Head of caudate nucleus (tissue), 42 donors: ENCODE measurements at regions not wholly inside any gene's neighbourhood (a gene's known extent, or its start where the extent isn't known, plus 50 kb on each side); places are given as distances from the start of the nearest gene placed in this dataset.

Experiments
- DNase-seq, 42 donors: peaks; one replicate each; pipeline versions ENCODE4 v3.0.0 to v3.0.0-alpha.2; 2020 to 2021; ENCODE audit warnings: mixed read lengths in 7 of 42
- intact Hi-C: fragments of 100-400 bp; cut with DNase I; formaldehyde crosslinking; loops from one replicate; pipeline ENCODE4 v1.15.0; 2022

DNA sequence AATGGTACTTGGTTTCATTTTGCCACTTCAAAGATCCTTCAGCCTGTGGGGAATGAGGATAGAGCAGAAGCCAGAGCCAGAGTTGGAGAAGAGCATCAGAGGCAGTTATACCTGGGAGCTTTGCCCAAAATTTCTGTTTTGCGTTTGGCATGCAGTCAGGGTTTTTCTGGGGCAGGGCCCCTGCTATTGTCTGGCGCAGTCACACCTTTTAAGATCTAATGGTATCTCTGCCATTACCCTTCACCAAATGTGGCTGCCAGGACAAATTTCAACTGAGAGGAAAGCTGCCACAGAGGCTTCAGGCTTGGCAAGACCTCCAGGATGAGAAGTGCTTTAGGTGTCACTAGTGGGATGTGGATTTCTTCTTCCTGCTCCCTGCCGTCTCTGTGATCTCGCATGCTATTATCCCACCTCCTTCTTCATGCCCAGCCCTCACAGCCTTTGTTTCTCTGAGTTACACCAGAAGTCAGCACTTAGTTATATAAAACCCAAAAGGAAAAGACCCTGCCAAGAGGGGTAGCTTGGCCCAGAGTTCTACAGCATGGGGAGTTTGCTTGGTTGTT is 357.0 kb downstream of the TLE4 start:
- peak in 6 of 42 donors; percentile 14 to 53 (median 24) for DNase-seq
- intact Hi-C loops = no loop called here

DNA sequence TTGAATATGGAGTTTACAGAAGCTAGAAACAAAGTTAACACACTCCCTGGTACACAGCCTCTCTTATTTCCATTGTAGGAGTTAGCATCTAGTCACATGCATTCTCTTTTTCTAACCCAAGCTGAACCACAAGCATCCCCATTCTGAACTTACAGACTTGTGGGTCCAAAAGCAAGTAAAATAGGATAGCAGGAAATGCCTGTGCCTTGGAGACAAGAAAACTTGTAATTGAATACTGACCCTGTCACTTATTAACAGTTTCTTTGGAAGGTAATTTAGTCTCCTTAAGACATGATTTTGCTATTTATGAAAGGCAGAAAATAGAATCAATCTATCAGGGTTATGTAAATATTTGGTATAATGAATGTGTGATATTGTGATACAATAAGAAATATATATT is 353.6 kb downstream of the TLE4 start:
- no peak for DNase-seq
- intact Hi-C loops = no loop called here

DNA sequence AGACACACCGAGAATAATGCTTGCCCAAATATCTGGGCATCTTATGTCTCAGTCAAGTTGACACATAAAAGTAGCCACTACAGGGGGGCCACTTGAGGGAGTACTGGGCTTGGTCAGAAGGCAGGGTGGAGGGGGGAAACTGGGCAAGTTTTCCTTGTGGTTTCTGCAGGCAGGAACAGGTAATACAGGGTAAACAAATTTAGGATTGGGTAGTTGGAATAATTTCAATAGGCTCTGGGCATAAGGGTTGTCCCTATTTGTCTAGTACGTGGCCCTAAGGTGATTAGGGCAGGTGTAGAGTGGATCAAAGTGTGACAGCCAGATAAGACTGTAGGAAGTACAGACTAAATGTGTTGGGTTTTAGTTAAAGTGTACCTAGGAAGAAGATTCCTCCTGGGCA is 353.1 kb downstream of the TLE4 start:
- intact Hi-C loops = no loop called here
- no peak for DNase-seq

DNA sequence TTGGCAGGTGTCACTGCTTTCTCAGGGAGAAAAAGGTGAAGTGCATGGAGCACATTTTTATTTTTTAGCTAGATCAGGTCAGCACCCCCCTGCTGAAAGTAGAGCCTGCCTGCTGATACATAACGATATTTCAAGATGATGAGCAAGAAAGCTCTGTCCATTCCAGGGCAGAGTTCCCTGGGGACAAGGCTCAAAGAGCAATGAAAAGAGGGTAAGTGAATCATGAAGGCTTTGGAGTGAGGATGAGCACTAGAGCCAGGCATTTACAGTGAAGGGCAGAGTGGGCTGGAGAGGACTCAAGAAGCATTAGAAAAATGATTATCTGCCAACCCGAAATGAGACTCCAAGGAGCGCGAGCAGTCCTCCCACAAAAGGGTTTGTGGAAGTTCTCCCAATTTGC is 345.7 kb downstream of the TLE4 start:
- no peak for DNase-seq
- intact Hi-C loops = no loop called here

DNA sequence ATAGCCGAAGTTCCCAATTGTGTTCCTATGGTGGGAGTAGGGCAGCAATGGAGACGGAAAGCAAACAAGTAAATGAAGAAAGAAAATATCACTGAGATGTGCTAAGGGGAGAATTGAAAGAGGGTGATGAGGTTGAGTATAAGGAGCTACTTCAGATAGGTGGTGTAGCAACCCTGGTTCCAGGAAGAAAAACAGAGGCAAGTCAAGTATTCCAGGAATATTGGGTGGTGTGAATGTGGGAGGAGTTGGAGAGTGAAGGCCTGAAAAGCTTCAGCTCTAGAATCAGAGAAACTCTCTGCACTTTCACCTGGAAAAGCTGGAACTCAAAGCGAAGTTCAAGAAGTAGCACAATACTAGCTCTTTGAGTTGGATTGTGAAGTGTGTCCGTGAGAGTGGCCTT is 342.1 kb downstream of the TLE4 start:
- intact Hi-C loops = no loop called here
- DNase-seq = no peak

DNA sequence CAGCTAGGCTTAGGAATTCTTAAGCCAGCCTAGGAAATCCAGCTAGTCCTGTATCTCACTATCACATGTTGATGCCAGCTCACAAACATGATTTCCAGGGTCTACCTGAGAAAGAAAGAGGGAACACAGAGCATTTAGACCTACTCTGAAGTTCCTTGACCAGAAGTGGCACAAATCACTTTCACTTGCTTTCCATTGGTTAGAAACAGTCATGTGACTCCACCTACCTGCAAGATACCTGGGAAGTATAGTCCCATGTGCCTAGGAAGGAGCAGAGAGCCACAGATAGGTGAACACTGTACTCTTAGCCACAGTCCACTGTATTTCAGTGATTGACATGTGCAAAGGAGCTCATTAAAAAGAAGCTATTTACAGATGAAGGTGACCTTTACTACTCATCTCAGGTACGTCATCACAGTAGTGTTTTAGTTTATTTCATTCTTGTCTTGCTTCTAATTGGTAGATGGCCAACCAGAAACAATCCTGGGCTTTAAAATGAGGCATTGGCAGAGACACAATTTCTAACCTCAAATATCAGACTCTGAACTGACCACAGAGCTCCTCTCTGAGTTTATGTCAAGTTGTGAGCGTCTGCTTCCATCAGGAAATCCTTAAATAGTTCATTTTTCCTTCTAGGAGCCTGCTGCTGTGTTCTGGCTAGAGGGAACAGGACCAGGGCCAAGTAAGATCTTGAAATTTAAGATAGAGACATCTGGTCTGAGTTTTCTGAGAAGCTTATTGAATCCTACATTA is 340.7 kb downstream of the TLE4 start:
- no peak for DNase-seq
- intact Hi-C loops = no loop called here

DNA sequence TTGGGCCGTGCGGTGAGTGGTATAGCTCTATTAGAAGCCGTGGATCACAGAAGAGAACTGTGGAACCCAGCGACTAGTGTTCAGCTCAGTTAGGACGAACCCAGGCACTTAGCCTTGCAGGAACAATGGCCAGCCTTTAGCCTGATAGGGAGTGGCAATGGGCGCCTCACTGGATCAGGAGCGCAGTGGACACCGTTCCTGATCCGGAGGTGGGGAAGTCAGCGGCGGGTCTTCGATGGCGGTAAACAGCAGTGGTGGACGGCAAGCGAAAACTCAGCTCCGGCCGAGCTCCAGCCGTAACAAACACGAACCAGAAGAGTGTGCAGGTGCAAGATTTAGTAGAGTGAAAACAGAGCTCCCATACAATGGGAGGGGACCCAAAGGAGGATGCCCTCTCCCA is 340.0 kb downstream of the TLE4 start:
- intact Hi-C loops = no loop called here
- DNase-seq = no peak

DNA sequence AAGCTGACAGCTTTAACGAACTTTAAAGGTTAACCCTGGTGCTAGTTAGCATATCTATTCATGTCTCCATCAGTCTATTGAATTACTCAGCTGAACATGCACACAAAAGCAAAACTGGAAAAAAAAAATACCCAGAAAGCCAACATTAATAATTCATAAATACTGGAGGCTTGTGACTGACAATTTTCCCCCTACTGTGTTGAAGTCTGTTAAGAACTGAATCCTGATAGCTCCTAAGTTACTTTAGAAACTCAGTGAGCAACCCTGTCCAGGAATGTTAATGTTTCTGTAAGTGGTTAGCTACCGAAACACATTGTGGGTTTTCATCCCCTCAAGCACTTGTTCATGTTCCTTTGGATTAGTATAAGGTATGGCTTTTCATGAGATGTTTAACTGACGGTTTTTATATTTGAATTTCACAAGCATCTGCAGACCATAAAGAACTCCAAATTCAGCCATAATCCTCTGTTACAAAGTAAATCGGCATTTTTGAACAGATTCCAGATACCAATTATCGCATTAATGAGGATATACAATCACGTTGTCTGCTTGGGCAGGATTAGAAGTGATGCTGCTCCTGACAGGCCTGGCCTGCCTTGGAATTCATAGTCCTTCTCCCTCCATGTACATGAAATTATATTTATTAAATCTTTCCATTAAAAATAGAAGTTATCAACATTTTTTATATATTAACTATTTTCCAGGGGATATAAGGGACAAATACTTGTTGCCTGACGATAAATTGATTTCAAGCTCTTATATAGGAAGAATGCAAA is 331.2 kb downstream of the TLE4 start:
- intact Hi-C loops = no loop called here
- DNase-seq = no peak

DNA sequence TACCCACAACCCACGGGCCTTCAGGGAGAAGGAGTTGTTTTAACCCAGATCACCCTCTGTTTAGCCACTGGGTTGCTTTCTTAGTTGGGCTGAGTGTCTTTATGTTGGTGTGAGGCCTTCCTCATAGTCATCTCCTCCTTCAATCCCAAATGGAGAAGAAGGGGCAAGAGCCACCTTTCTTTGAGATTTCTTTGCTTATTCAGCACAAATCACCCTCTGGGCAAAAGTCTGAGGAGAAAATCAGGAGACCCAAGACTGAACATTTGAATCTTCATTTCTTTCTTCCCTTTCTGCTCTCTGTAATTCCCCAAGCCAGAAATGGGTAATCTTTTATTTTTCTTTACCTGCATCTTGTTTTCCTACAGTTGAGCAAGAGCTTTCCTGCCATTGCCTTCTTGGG is 329.0 kb downstream of the TLE4 start:
- no peak for DNase-seq
- intact Hi-C loops = no loop called here

DNA sequence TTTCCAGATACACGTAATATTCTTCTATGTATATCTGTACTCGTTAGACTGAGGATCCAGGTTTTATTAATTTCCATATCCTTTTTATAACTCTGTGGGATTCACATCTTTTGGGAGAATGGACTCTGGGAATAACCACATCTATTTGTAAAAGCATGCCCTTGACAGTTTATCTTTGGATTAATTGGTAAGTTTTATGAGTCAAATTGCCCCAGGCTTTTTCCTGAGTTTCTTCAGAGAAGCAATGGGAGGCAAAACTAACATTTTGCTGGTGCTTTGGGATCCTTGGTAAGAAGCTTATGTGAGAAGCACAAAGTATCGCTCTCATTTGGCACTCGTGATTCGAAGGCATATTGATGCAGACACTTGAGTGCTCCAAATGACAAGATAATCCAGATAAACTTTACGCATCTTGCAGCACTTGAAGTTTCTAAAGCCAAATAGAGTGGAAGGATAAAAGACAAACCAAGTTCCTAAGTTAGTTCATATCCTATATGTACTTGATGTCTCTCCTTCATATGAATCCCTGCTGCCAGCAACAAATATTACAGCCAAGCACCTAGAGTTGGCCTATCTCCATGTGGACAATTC is 324.7 kb downstream of the TLE4 start:
- DNase-seq = no peak
- intact Hi-C loops = no loop called here

DNA sequence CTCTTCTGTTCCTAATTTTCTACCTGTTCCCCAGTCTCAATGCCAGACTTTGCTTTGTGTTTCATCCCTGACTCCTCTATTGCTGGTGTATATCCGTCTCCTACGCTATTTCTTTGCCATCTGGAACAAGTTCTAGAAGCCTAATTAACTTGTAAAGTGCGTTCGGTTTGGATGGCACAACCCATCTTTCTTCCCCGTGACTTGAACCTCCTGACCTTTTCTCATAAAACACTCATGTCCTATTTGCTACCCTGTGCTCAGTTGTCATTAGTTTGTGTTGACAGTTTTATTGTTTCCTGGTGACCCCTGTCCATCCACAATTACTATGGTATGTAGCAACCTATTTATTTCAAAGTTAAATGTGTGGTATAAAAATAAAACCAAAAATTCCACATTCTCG is 323.5 kb downstream of the TLE4 start:
- intact Hi-C loops = no loop called here
- DNase-seq = no peak

DNA sequence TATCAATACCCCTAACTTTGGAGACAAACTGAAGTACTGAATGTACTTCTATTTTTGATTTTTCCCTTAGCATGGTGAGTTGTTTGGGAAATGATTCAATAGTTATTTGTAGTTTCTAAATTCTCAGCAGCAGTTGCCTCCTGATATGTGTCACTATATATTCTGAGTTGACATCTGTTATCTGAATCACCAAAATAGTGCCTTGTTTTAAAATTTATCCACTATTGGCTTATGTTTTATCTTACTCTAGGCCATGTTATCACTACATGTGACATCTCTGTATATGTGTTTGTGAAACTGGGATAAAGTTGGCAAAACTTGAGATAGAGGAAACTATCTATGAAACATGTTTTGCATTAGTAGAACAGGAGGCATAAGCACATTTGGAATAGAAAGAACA is 317.6 kb downstream of the TLE4 start:
- no peak for DNase-seq
- intact Hi-C loops = no loop called here

DNA sequence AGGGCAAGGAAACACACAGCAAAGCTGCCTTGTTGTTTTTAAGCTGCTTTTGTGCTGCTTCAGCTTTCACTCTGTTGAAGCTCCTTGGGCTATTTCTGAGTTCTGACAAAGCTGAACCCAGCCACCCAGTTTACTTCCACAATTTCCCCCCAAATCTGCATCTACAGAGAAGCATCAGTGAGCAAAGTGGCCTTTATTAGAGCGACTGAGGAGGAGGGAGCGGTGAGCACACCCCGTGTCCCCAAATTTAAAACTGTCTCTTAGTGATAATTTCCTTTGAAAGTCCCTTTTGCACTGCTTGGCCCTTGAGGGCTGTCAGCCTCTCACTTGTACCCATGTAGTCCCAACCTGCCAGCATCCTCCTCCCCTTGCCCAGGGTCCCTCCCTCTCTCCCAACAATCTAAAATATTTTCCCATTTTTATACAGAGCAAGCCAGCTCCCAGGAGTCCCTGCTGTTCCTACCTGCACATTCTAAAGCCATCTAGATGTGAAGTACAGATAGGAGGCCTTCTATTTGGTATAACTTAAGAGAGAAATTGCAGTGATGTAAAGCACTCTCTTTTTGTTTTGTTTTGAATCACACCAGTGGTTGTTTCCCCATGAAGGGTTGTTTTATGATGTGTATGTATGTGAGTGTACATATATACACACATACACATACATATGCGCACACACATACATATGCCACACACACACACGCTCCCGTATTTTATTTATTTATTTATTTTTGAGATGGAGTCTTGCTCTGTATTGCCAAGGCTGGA is 313.5 kb downstream of the TLE4 start:
- no peak for DNase-seq
- intact Hi-C loops = no loop called here

DNA sequence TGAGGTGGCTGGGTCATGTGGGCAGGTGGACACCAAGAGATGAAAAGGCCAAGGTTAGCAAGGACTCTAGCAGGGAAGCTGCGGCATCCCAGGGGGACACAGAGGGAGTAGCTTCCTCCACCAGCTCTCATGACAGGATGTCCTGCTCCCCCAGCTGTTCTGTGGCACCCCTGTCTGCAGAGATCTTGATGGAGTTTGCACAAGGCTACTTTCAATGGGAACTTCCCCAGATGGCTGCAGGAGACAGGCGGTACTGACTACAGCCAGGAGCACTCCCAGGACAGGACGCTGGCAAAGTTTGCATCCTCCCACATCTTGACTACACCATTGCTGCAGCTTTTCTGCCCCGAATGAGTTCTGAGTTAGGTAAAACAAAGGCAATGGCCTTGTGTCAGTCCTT is 312.8 kb downstream of the TLE4 start:
- DNase-seq = no peak
- intact Hi-C loops = no loop called here

DNA sequence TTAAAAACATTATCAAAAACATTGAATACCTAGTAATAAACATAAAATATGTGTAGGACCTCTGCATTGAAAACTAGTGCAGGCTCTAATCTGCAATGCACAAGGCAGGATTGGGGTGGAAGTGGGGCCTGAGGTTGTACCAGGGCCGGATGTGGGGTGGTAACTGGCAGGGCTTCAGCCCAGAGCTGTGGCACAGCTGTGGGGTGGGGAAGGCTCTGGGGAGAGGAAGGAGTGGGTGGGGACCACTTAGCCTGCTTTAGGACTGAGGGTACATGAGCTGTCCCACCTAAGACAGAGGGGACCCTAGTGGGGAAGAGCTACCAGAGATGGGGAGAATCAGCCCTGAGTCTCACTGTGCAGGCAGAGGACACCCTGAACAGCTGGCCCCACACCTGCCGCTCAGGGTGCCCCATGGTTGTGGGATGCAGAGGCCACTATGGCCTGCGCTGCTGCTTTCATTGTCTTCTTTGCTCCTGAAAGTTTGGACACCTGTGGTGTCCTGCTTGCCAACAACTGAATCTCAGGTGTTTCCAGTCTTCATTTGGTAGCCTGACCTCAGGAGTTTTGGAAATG is 311.4 kb downstream of the TLE4 start:
- no peak for DNase-seq
- intact Hi-C loops = no loop called here

DNA sequence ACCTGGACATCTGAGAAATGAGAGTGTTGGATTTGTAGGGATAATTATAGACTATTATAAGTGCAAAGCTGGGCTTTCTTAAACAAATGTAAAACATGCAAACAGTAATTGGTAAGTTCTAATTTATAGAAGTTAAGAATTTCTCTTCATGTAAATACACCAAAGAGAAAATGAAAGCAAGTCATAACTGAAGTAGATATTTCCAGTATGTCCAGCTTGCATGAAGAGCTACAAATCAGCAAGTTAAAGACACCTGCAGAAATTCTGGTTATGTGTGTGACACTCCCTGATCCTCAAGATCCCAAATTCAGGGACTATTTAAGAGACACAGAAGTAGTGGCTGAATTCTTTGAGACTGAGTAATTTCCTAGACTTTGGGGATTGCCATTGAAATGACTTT is 308.9 kb downstream of the TLE4 start:
- no peak for DNase-seq
- intact Hi-C loops = no loop called here

DNA sequence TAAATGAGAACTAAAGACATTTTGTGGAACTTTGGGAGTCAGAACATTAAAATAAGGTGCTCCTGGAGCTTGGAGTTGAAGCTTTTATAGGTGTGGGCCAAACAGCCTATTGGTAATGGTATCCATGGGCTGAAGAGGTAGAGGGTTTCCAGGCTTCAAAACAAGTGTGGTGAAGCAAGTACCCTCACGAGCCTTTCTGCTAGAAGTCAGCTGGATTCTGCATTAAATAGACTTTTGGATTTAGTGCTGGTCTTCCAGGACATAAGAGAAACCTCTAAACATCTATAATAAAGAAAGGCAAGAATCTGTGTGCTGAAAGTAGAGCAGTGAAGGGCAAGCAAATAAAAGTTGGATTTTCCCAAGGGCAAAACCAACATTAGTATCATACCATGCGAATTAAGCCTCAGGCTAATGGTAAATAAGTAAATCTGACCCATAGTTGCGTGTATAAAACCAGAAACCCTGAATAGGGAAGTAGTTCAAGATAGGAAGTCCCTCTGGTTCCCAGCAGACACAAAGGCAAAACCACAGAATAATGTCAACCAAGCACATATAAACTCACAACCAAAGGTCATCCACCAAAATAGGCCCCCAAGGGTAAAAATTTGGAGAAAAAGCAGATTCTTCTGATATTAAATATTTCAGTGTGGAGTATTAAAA is 306.3 kb downstream of the TLE4 start:
- intact Hi-C loops = no loop called here
- no peak for DNase-seq

DNA sequence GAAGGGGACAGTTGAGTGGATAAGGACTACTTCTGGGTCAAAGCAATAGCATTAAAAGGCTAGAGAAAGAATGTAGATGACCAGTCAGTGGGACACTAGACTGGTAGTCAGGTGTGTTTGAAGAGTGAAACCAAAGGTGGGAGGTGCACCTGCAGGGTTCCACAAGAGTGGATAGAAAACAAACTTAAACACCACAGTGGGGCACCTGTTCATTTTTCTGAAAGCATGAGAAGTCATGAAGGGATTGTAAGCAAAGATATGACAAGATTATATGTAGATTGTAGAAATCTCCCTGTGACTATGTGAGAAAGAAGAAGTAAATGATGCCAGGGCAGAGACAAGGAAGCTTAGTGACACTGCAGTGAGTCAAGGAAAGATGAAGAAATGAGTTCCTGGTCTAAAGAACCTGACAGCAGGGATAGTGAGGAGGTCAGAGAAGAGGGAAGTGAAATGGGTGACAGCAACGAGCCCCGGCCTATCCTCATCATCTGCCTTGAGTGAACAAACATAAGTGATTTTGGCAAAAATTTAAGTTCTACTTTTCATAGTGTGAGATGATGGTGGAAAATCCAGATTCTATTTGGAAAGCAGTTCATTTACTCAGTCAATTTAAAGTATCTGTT is 296.9 kb downstream of the TLE4 start:
- intact Hi-C loops = no loop called here
- DNase-seq = no peak
